GM19025 (cell line): ENCODE measurements at regions not wholly inside any gene's neighbourhood (a gene's known extent, or its start where the extent isn't known, plus 50 kb on each side); places are given as distances from the start of the nearest gene placed in this dataset.

ENCODE experiments used
- ATAC-seq: cut with Tn5 transposase; IDR thresholded peaks from one replicate; pipeline ENCODE4 v1.9.1; 2021; ENCODE audit warnings: mild to moderate bottlenecking, low read depth, moderate library complexity; ENCODE audit not compliant: unreplicated experiment

DNA sequence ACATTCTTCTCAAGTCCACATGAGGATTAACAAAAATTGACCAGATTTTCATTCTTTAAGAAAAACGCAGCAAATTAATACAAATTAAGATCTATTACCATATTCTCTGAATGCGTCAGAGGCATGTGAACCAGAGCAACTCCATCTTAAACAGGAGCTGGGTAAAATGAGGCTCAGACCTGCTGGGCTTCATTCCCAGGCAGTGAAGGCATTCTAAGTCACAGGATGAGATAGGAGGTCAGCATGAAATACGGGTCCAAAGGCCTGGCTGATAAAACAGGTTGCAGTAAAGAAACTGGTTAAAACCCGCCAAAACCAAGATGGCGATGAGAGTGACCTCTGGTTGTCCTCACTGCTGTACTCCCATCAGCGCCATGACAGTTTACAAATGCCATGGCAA, 217.6 kb downstream of the RDH14 start:
- no peak for ATAC-seq

DNA sequence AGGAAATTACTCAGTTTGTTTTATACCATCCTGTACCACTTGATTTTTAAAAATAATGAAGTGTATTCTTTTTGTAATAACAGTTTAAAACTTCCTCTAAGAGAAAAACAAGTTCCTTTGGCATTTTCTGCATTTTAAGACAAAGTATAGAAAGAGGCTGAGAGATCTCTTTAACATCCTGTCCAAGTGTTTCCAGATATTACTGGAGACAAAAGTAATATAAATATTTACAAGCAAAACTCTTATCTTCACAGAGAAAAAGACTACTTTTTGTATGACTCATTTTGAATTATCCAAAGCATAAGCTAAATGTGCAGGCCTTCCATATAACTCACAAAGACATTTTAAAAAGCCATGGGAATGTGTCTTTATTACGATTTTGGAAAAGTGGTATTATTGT, 221.1 kb downstream of the RDH14 start:
- no peak for ATAC-seq

DNA sequence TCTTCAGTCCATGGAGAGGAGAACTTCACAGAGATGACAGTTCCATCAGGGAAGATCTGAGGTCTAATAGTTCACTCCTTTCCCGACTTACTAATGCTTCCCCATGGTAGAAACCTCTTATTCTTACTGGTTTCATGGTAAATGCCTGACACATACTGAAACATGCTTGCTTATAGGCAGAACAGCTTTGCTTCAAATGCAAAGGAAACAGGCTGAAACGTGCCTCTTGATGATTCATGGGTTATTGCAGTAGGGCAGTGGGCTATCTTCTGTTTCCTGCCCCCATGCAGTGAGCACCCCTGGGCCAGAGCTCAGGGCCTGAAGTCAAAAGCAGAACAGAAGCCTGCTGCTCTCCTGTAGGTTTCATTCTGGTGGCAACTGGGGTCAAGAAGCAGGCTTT, 223.5 kb downstream of the RDH14 start:
- no peak for ATAC-seq

DNA sequence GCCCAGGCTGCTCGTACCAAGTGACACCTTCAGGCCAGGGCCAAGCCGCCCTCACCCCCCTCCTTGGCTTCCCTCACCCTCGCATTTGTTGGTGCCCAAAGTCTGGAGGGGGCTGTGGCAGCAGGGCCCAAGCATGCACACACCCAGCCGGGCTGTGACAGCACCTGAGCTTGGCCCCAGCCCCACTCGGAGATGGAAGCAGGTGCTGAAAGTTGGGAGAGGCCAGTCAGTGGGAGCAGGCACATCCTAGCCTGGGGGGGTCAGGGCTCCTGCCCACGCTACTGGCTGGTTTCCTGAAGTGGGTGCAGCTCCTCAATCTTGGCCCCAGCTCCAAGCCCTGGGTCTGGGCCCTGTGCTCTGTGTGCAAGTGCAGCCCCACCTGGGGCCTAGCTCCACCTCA, 228.0 kb downstream of the RDH14 start:
- no peak for ATAC-seq

DNA sequence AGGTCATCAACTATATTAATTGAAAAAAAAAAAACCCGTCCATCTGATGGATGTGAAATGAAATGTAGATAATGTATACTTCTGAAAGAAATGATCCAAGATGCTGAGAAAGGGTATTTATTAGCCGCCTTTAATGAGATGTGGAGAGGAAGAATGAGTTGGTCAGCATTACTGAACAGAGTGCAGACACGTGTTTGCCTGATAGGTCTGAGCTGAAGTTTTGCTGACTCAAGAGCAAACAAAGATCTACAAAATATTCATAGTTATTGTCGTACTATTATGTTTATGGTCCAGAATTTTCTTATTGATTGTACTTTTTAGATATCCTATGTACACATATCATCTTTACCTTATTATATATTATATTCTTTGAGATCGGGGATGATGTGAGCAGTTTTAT, 235.3 kb downstream of the RDH14 start:
- no peak for ATAC-seq

DNA sequence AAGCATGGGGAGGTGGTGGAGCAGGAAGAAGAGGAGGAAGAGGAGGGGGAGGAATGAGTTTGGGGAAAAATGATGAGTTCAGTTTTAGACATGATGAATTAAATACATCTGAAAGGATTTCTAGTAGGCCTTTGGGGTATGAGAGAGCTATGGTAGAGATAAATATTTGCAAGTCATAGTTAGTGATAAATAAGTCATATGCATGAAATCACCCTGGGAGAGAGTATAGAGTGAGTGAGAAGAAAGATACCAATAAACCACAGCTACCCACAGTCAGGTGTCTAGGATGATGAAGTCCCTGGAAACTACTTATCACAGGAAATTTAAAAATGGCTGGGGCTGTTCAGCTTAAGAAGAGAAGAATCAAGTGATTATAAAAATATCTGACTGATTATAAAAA, 240.5 kb downstream of the RDH14 start:
- no peak for ATAC-seq

DNA sequence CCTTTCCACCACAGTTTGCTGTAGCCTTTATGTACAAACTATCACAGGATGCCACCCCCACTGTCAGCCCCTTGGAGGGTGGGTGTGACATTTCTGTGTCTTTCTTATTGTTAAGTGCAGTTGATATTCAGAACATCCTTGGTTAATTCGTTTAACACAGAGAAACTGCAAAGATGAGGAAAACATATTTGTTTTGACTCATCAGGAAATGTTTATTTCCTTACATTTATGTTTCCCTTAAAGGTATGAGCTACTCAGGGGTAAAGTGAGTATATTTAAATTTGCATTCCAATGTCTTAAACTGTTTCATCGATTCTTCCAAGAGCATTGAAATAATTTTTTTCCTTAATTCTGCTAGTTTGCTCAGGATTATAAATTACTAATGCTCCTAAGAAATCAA, 243.4 kb downstream of the RDH14 start:
- ATAC-seq: no peak

DNA sequence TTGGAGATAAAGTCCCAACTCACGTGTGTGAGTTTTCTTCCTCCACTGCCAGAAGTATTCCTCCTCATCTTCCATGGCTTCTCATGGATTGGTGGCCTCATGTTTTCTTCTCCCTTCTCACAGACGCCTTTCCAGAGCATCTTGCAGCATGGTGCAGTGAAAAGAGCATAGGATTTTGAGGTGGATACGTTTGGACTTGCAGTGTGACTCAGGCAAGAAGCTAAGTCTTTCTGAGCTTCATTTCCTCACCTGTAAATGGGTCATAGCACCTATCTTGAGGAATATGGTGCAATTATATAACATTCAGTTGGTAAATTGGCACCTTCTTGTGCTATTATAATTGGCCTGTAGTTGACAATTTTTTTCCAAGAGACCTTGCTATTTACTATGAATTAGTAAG, 247.6 kb downstream of the RDH14 start:
- ATAC-seq: no peak

DNA sequence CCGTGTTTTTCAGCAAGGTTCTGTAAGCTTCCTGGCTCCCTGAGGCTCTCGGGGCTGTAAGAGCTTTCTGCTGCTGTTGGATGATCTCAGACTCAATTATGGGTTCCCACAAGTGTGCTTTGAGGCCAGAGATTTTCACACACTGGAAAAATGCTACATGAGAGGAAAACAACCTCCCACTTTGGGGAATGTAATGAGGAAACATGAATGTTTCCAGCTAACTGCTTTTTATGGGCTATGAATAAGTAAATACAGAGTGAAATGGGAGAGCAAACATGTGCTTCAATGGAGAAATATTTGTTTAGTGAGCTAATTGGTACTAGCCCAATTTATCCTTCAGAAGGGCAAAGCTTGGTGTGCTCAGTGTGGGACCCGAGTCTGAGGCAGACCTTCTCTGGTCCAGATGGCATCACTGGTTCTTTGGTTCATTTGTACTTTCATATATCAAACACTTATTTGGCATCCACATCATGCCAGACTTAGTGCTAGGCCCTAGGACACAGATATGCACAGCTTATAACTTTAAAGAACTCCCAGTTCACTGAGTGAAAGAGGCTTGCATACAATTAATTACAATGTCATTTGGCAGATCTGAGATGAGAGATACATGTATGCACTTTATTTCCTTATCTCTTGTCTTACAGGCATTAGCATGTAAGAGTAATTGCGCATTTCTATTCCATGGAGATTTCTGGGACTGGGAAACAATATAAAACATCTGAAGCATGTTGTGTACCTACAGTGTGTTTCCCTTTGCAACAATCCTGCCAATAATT, 248.8 kb downstream of the RDH14 start:
- no peak for ATAC-seq

DNA sequence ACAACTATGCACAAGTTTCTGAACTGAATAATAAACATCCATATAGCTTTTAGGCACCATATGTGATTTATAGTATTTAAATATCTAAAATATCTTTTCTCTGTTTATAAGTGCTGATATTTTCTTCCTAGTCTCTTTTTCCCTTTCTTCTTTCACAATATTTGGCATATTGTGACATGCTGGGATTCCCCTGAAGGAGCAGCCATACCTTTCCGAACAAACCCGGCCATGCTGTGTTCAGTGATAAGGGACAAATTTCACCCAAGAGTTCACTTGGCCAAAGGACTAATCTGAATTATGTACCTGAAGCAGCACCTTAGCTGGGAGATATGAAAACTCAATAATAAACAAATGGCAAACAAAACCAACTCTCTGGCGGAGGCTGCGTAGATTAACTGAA, 250.8 kb downstream of the RDH14 start:
- ATAC-seq: no peak

DNA sequence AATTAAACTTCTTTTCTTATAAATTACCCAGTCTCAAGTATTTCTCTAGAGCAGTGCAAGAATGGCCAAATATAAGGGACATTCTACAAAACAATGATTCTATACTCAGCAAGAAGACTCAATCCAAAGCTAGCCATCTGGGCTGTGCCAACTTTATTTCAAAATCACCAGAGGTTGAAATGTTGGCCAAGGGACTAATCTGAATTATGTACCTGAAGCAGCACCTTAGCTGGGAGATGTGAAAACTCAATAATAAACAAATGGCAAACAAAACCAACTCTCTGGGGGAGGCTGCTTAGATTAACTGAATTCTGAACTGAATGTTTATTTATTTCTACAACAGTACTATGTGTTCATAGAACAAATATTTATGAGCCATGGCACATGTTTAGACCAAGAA, 251.3 kb downstream of the RDH14 start:
- no peak for ATAC-seq

DNA sequence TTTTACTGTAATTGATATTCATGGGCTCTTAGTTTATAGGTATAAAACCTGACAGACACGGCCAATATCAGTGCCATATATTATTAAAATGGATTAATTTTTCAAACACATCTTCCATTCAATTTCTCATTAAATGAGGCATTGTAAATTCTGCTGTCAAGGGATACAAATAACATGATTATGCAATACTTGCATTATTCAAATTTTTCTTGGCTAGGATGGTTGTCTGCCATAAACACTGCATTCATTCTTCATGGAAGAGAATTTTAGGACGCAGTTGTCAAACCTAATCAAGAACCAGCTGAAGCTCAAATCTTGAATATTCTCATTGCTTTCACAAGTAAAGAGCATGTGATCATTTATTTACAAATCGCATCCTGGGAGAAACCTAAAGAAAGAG, 255.6 kb downstream of the RDH14 start:
- no peak for ATAC-seq

DNA sequence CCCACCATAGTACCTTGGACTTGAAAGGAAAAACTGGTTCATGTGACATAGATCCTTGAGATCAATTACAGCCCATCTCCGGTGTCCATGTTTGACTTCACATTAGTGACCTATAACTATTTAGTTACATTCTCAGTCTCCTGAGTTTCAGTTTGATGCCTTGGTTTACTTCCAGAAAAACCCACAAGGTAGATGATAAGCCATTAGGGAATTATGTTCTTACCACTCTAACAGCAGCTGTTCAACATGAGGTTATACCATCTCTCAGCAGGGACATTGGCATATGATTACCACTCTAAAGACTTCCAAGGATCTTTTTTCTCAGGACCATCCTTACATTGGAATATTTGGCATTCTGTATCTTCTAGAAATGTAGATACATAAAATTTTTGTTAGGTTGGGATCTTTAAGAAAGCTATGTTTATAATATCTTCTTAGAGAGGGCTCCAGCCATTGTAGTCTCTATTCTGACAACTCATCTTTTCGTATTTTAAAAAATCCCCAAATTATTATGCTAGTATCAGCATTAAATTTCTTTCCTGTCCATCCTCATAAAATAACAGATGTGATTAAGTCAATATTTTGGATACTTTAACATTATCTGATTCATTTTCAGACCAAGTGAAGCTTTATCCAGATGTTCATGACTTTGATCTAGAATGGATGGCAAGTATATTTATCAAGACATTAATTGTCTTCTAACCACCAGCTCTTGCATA, 258.9 kb downstream of the RDH14 start:
- no peak for ATAC-seq

DNA sequence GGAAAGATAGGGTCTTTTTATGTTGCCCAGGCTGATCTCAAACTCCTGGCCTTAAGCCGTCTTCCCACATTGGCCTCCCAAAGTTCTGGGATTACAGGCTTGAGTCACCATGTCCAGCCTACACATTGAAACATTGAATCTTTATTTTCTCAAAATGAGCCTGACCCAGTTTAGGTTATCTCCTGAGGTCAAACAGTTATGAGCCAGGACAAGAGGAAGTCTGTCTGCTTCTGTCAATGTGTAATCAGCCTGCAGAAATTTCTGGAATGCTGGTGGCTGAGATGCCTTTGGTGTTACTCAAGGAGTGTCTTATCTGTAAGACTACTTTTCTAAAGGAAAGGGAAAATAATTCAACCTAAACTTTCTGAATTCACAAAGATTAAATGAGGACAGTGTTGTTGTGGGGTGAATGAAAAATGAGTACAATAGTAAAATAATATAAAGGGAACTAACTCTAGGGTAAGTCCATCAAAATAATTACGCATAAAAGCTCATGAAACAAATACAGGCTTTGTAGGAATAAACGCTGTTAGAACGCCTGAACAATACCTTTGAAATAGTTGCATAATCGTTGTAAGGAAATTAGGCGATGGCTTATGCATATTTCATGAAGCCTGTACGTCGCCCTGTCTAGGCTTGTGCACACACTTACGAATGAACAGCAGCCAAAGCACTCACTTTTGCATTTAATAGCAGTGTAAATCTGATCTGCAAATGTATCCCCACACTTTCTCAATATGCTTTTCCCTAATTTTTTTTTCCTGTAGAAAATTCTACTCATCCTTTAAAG, 260.8 kb downstream of the RDH14 start:
- no peak for ATAC-seq

DNA sequence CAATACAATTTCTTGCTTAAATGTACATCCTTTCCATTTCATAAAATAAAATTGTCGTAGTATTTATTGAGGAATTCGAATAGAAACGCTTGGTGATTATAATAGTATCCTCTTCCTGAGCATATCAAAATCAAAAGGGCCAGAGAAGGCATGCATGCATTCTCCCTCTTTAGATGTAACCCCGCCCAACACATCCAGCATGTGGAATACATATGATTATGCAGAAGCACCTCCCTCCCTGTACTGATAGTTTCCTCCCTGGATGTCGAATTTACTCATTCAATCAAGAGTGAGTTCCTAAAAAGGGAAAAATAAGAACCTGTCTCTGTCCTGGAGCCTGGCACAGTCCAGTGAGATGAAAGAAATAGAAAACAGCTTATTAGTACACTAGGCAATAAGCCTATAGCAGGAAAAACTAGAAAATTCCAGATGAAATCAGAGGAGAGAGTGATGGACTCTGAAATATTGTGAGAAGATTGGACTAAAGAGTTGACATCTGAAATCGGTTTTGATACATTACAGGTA, 262.9 kb downstream of the RDH14 start:
- ATAC-seq: no peak

DNA sequence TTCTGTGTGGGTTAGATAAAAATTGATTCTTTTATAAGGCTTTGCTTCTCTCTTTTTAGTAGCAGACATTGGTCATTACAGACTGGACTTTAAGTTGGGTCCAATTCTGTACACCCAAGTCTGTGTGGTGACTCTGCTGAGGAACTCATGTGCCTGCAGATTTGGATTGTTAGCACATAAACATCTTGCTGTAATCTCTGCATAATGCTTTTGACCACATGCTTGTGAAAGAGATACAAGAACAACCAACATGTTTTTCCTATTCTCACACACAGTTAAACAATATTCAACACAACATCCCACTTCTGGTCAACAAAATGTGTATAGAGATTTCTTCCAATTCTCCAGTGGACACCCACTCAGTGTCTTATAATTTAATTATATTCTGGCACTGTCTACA, 270.1 kb downstream of the RDH14 start:
- no peak for ATAC-seq

DNA sequence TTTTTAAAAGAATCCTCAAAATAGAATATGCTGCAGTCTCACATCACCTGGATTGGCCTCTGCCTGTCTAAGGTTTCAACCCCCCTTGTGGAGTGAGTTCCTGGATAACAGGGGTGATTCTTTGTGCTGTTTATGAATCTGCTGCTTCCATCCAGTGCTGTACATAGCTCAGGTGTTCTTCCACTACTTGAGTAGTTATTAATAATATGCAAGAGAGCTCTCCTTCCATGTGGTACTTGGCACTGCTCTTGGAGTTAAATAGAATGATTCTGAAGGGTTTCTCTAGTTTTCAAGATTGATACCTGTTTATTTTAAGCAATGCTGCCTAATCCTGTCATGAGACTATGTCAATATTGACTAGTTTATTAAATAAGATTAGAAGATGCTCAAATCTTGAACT, 273.6 kb downstream of the RDH14 start:
- ATAC-seq: no peak

DNA sequence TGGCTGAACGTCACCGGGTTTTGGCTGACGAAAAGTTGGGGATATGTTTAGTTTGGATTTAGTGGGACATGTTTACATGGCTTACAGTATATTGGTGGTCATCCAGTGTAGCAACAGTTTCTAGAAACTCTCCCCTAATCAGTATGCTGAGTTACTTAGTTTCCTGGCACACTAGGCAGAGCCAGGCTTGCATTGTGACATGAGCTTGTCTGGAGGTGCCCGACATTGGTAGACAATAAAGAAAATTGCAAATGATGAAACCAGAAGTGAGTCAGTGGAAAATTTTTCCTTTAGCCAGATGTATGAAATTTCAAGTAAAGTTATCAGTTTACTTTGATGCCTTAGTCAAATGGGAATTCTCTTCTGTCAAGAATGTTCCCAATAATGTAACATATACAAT, 276.1 kb downstream of the RDH14 start:
- ATAC-seq: no peak

DNA sequence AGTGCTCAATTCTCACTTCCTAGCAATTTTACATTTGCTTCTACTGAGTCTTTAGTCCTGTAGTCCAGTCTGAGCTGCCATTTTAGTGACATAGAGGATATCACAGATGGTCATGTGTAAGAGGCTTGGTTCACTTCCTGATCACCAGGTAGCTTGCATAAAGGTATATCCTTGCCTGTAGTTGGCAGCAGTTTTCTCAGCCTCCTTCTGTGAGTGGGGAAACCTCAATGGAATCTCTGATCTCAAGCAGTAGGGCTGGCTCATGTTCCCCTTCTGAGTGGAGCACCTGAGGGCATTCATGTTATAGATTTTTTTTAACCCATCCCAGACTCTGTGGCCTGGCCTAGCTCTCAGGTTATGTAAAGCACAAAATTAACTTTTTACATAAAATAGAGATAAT, 278.4 kb downstream of the RDH14 start:
- ATAC-seq: no peak

DNA sequence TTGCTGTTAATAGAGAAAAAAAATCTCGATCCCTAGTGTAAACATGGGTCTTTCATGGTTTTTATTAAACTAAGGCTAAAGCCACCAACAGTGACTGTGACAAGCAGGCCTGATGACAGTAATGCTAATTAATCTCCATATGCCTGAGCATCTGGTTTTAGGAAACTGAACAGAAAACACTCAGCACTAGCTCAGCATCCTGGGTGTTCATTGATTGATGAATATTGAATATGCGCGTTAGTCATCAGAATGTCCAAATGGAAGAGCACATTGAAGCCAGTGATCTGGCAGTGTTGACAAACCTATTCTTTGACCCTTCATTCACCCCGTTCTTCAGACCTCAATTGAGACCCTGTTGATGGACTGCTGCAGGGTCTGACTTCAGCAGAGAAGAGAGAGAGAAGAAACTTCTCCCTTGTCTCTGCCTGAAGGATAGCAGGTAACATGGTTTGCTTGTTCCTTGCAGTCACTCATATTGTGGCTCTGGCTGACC, 283.8 kb downstream of the RDH14 start:
- ATAC-seq: no peak

DNA sequence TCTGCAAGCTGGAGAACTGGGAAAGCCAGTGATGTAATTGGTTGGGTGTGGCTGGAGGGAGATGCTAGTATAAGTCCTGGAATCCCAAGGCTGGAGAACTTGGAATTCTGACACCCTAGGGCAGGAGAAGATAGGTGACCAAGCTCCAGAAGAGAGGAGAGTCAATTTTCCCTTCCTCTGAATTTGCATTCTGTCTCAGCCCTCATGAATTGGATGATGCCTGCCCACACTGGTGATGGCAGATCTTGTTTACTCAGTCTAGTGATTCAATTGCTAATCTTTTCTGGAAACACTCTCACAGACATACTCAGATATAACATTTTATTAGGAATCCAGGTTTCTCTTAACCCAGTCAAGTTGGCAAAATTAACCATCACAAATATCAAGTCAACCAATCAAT, 287.2 kb downstream of the RDH14 start:
- no peak for ATAC-seq
